B cell (primary cell): ENCODE measurements at regions not wholly inside any gene's neighbourhood (a gene's known extent, or its start where the extent isn't known, plus 50 kb on each side); places are given as distances from the start of the nearest gene placed in this dataset.

ENCODE experiments used
- CTCF ChIP-seq: fragments of 200-600 bp; IDR thresholded peaks from one replicate; pipeline ENCODE4 v1.8.0; 2022; ENCODE audit warnings: antibody characterized with exemption, mild to moderate bottlenecking
- EZH2 ChIP-seq: IDR thresholded peaks from 2 replicates; pipeline ENCODE4 v1.6.1; 2012; ENCODE audit warnings: borderline replicate concordance, low read depth, mild to moderate bottlenecking, moderate library complexity, low read length; ENCODE audit not compliant: insufficient read depth, poor library complexity, severe bottlenecking

GRCh38 chrX:4805502-4805901 is 1092.1 kb upstream of the PRKX start:
- TF ChIP-seq CTCF (no peak), EZH2 (no peak)
